Keratinocyte (primary cell): ENCODE measurements at regions not wholly inside any gene's neighbourhood (a gene's known extent, or its start where the extent isn't known, plus 50 kb on each side); places are given as distances from the start of the nearest gene placed in this dataset.

Experiments used
- EZH2 ChIP-seq: IDR thresholded peaks from one replicate; pipeline ENCODE4 v1.6.1; 2012; ENCODE audit warnings: inconsistent platforms, mild to moderate bottlenecking, low read length, moderate library complexity
- TF ChIP-seq, protein P1 (sequence below), 3 experiments: IDR thresholded peaks in 1 of 3; conservative IDR thresholded peaks in 1 of 3; optimal IDR thresholded peaks in 1 of 3; 2 replicates in 2 of 3; 3 replicates in 1 of 3; pipeline versions ENCODE3 to v1.5.1; 2011; ENCODE audit warnings: low read length in 3 of 3, mild to moderate bottlenecking in 3 of 3, moderate library complexity in 2 of 3, control low read depth in 1 of 3, inconsistent platforms in 1 of 3; ENCODE audit not compliant: insufficient read depth in 2 of 3; ENCODE audit errors: extremely low read depth in 1 of 3

DNA sequence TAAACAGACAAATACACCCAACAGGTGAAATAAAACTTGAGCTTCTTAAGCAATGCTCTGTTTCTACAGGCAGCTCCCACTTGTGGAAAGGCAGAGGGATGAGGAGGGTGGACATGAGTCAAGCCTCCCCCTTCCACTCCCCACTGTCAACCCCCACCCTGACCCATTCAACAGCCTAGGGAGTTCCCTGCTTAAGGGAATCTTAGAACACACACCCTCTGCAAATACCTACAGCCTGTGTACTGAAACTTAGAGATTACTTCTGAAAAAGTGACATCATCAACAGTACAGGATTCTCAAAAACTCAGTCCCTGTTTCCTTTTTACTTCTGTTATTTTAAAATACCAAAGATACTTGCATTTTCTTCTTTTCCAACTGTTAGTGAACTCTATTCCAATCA lies 345.4 kb downstream of the SOX9 start:
- TF ChIP-seq, protein P1, sequence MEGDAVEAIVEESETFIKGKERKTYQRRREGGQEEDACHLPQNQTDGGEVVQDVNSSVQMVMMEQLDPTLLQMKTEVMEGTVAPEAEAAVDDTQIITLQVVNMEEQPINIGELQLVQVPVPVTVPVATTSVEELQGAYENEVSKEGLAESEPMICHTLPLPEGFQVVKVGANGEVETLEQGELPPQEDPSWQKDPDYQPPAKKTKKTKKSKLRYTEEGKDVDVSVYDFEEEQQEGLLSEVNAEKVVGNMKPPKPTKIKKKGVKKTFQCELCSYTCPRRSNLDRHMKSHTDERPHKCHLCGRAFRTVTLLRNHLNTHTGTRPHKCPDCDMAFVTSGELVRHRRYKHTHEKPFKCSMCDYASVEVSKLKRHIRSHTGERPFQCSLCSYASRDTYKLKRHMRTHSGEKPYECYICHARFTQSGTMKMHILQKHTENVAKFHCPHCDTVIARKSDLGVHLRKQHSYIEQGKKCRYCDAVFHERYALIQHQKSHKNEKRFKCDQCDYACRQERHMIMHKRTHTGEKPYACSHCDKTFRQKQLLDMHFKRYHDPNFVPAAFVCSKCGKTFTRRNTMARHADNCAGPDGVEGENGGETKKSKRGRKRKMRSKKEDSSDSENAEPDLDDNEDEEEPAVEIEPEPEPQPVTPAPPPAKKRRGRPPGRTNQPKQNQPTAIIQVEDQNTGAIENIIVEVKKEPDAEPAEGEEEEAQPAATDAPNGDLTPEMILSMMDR (optimal IDR thresholded peaks at IDR 0.05 in 1 of 3, IDR thresholded peaks at IDR 0.05 in 1 of 3, conservative IDR thresholded peaks at IDR 0.05 in 1 of 3; ENCODE audit: extremely low read depth in 1 of 3, insufficient read depth in 2 of 3, low read length in 3 of 3): peak in 1 of 3 experiments; percentile 20
- TF ChIP-seq EZH2: no peak
